ENCODE measurements at regions not wholly inside any gene's neighbourhood (a gene's known extent, or its start where the extent isn't known, plus 50 kb on each side); places are given as distances from the start of the nearest gene placed in this dataset.

- no peak overlapping the region for H3K4me3 ChIP-seq (ENCODE audit: low read depth, low read length)
These were observed 183.2 kb downstream of the C12orf50 start for GRCh38 chr12:87846045-87846444.

- no peak overlapping the region for H3K4me3 ChIP-seq (ENCODE audit: low read depth, low read length)
These were observed 187.3 kb downstream of the C12orf50 start for GRCh38 chr12:87841935-87842334.

- no peak overlapping the region for H3K4me3 ChIP-seq (ENCODE audit: low read depth, low read length)
These were observed 193.0 kb downstream of the C12orf50 start for GRCh38 chr12:87836190-87836589.

- no peak overlapping the region for H3K4me3 ChIP-seq (ENCODE audit: low read depth, low read length)
These were observed 200.7 kb downstream of the C12orf50 start for GRCh38 chr12:87828382-87828973.

- no peak overlapping the region for H3K4me3 ChIP-seq (ENCODE audit: low read depth, low read length)
These were observed 201.4 kb downstream of the C12orf50 start for GRCh38 chr12:87827638-87828264.

GRCh38 chr12:87822923-87823322, 206.3 kb downstream of the C12orf50 start:
- H3K4me3 ChIP-seq (ENCODE audit: low read depth, low read length) = no peak overlapping the region

GRCh38 chr12:87820524-87821202, 208.5 kb downstream of the C12orf50 start:
- H3K4me3 ChIP-seq (ENCODE audit: low read depth, low read length) = no peak overlapping the region

GRCh38 chr12:87818441-87818840, 210.8 kb downstream of the C12orf50 start:
- no peak overlapping the region for H3K4me3 ChIP-seq (ENCODE audit: low read depth, low read length)

- H3K4me3 ChIP-seq (ENCODE audit: low read depth, low read length) = no peak overlapping the region
These were observed 213.2 kb downstream of the C12orf50 start for GRCh38 chr12:87815771-87816585.

GRCh38 chr12:87814625-87815024, 214.6 kb downstream of the C12orf50 start:
- H3K4me3 ChIP-seq (ENCODE audit: low read depth, low read length) = no peak overlapping the region

- no peak overlapping the region for H3K4me3 ChIP-seq (ENCODE audit: low read depth, low read length)
These were observed 215.5 kb downstream of the C12orf50 start for GRCh38 chr12:87813476-87814234.

GRCh38 chr12:87812681-87813080, 216.5 kb downstream of the C12orf50 start:
- no peak overlapping the region for H3K4me3 ChIP-seq (ENCODE audit: low read depth, low read length)

GRCh38 chr12:87812030-87812429, 217.2 kb downstream of the C12orf50 start:
- H3K4me3 ChIP-seq (ENCODE audit: low read depth, low read length) = no peak overlapping the region

GRCh38 chr12:87809916-87810315, 219.3 kb downstream of the C12orf50 start:
- no peak overlapping the region for H3K4me3 ChIP-seq (ENCODE audit: low read depth, low read length)

- no peak overlapping the region for H3K4me3 ChIP-seq (ENCODE audit: low read depth, low read length)
These were observed 222.1 kb downstream of the C12orf50 start for GRCh38 chr12:87807086-87807485.

- H3K4me3 ChIP-seq (ENCODE audit: low read depth, low read length) = no peak overlapping the region
These were observed 222.9 kb downstream of the C12orf50 start for GRCh38 chr12:87806310-87806709.

GRCh38 chr12:87804386-87804785, 224.8 kb downstream of the C12orf50 start:
- H3K4me3 ChIP-seq (ENCODE audit: low read depth, low read length) = no peak overlapping the region

GRCh38 chr12:87802721-87803011, 226.5 kb downstream of the C12orf50 start:
- H3K4me3 ChIP-seq (ENCODE audit: low read depth, low read length) = no peak overlapping the region

- H3K4me3 ChIP-seq (ENCODE audit: low read depth, low read length) = no peak overlapping the region
These were observed 227.1 kb downstream of the C12orf50 start for GRCh38 chr12:87801860-87802720.

GRCh38 chr12:87796961-87797516, 232.2 kb downstream of the C12orf50 start:
- H3K4me3 ChIP-seq (ENCODE audit: low read depth, low read length) = no peak overlapping the region

Measured in iPS-11a (cell line).